Heart left ventricle (tissue), 16 donors: ENCODE measurements at regions not wholly inside any gene's neighbourhood (a gene's known extent, or its start where the extent isn't known, plus 50 kb on each side); places are given as distances from the start of the nearest gene placed in this dataset.

ENCODE experiments used
- ATAC-seq, 4 donors: fragments of 200-7000 bp; cut with Tn5 transposase; one replicate each; pipeline ENCODE4 v1.9.1; 2020 to 2022; ENCODE audit warnings: moderate library complexity in 4 of 4, mild to moderate bottlenecking in 3 of 4, moderate number of reproducible peaks in 1 of 4
- DNase-seq, 5 donors: peaks; one replicate each; pipeline ENCODE4 v3.0.0-alpha.2; 2020
- H3K27ac ChIP-seq, 12 donors: fragments of 200-600 bp; sonication (generic) in 4 of 12; one replicate each; pipeline versions ENCODE4 v1.5.0 to v1.8.0; 2016 to 2022; ENCODE audit warnings: mild to moderate bottlenecking in 2 of 12
- H3K27me3 ChIP-seq, 9 donors: fragments of 200-600 bp; sonication (generic) in 2 of 9; one replicate each; pipeline versions ENCODE4 v1.5.1 to v1.8.0; 2016 to 2022; ENCODE audit warnings: mild to moderate bottlenecking in 3 of 9
- H3K36me3 ChIP-seq, 9 donors: fragments of 200-600 bp; sonication (generic) in 2 of 9; one replicate each; pipeline versions ENCODE4 v1.5.0 to v1.8.0; 2018 to 2022; ENCODE audit warnings: mild to moderate bottlenecking in 2 of 9
- H3K4me1 ChIP-seq, 12 donors: fragments of 200-600 bp; sonication (generic) in 4 of 12; one replicate each; pipeline versions ENCODE4 v1.5.0 to v1.8.0; 2016 to 2022; ENCODE audit warnings: mild to moderate bottlenecking in 3 of 12
- H3K4me3 ChIP-seq, 12 donors: fragments of 200-600 bp; sonication (generic) in 4 of 12; one replicate each; pipeline versions ENCODE4 v1.5.0 to v1.8.0; 2017 to 2022; ENCODE audit warnings: mild to moderate bottlenecking in 9 of 12, moderate library complexity in 4 of 12
- H3K9me3 ChIP-seq, 12 donors: fragments of 200-600 bp; sonication (generic) in 4 of 12; one replicate each; pipeline versions ENCODE4 v1.5.0 to v1.8.0; 2016 to 2022; ENCODE audit warnings: mild to moderate bottlenecking in 1 of 12
- CTCF ChIP-seq, 12 donors: fragments of 200-600 bp; sonication (generic) in 4 of 12; IDR thresholded peaks; one replicate each; pipeline versions ENCODE4 v1.5.0 to v1.8.0; 2018 to 2022; ENCODE audit warnings: antibody characterized with exemption in 12 of 12, mild to moderate bottlenecking in 5 of 12
- POLR2A ChIP-seq, 2 donors: fragments of 450-650 bp; IDR thresholded peaks; one replicate each; pipeline ENCODE4 v1.6.1; 2017; ENCODE audit warnings: antibody characterized with exemption in 2 of 2, mild to moderate bottlenecking in 2 of 2, moderate library complexity in 2 of 2
- WGBS, 4 donors: extraction: QIAGEN DNeasy Blood & Tissue Kit in 2 of 4; methylation state at CpG; one replicate each; pipeline versions ENCODE4 v1.1.5 to v1.1.7; 2013 to 2018; 5-methylcytosine and 5-hydroxymethylcytosine counted together
- intact Hi-C, 10 donors: fragments of 100-400 bp; cut with DNase I; formaldehyde crosslinking; loops; one replicate each; pipeline versions ENCODE4 v1.11.1 to v1.14.2; 2022
- donor health status: ischemic (EF 13 %, LVEDD 7.1; RV severe dilation, severe dysfunction).
- donor health status: healthy with polysubstance abuse.
- donor health status: DM: no; HTN: yes; CAD: no.
- donor health status: DM: no; HTN: no; CAD: no.
- donor health status: ischemic (EF 25% LVEDD 6.9; RV normal size, moderate dysfunction).
- donor health status: ischemic (EF 25% LVEDD 5.7; RV mildly dilated, moderate dysfunction).
- donor health status: healthy.
- donor health status: DM: yes; HTN: yes; CAD: no.
- donor health status: ischemic (EF 35%, LVEDD 5.7; RV mildly dilated, moderate dysfunction).
- donor health status: nonischemic (EF 11% LVEDD 7.7; RV severe dilation, severe dysfunction).
- donor health status: DM: yes; HTN: yes; CAD: no.
- donor health status: PGD.
- donor health status: ischemic (EF 29% LVEDD 5.4; RV normal size, mild dysfunction).
- donor health status: nonischemic (EF 23%, LVEDD 6.1; RV moderate dilation, normal function).

- 97 to 100% (median 99%) methylated on average over 1 of the region's 1 CpG for WGBS, 4 donors
- no peak overlapping the region for H3K4me3 ChIP-seq
- intact Hi-C loops, result no loop called here
- ATAC-seq (no peak), DNase-seq (no peak)
- no peaks in the 10 kb centered on the region for H3K36me3 ChIP-seq
- H3K27ac ChIP-seq, result no peak overlapping the region
- peaks cover 0 to 12% (median 3%) of the 10 kb centered on the region in 12 donors for H3K4me1 ChIP-seq
- no peak for TF ChIP-seq CTCF (IDR thresholded peaks at IDR 0.05)
- TF ChIP-seq POLR2A (IDR thresholded peaks at IDR 0.05), result no peak
- no peaks in the 10 kb centered on the region for H3K9me3 ChIP-seq
- no peaks in the 10 kb centered on the region for H3K27me3 ChIP-seq
Observed at GRCh38 chr18:55083461-55083860, 124.2 kb upstream of the CCDC68 start.

GRCh38 chr18:55079481-55080355, 120.5 kb upstream of the CCDC68 start:
- no peak overlapping the region for H3K27ac ChIP-seq
- no peak overlapping the region for H3K4me3 ChIP-seq
- peaks cover 0 to 13% (median 1%) of the 10 kb centered on the region in 12 donors for H3K4me1 ChIP-seq
- peak in 1 of 4 donors; percentile 20 for ATAC-seq
- no peaks in the 10 kb centered on the region for H3K27me3 ChIP-seq
- H3K9me3 ChIP-seq, result no peaks in the 10 kb centered on the region
- TF ChIP-seq CTCF (IDR thresholded peaks at IDR 0.05), result no peak
- no peak for TF ChIP-seq POLR2A (IDR thresholded peaks at IDR 0.05)
- H3K36me3 ChIP-seq, result no peaks in the 10 kb centered on the region
- intact Hi-C loops, result no loop called here
- 48 to 58% (median 54%) methylated on average over 16 to 17 of the region's 17 CpGs for WGBS, 4 donors
- DNase-seq, result no peak

- no peak for DNase-seq
- no peak overlapping the region for H3K4me3 ChIP-seq
- H3K27ac ChIP-seq, result no peak overlapping the region
- H3K36me3 ChIP-seq, result no peaks in the 10 kb centered on the region
- peaks cover 0 to 13% (median 1%) of the 10 kb centered on the region in 12 donors for H3K4me1 ChIP-seq
- H3K27me3 ChIP-seq, result no peaks in the 10 kb centered on the region
- WGBS, 4 donors, result 85 to 90% (median 89%) methylated on average over 6 of the region's 6 CpGs
- no peak for TF ChIP-seq CTCF (IDR thresholded peaks at IDR 0.05)
- no peak for TF ChIP-seq POLR2A (IDR thresholded peaks at IDR 0.05)
- no peak for ATAC-seq
- no peaks in the 10 kb centered on the region for H3K9me3 ChIP-seq
- intact Hi-C loops, result no loop called here
Observed at GRCh38 chr18:55079067-55079466, 119.8 kb upstream of the CCDC68 start.

- TF ChIP-seq CTCF (IDR thresholded peaks at IDR 0.05) (no peak), POLR2A (IDR thresholded peaks at IDR 0.05) (no peak)
- no peaks in the 10 kb centered on the region for H3K36me3 ChIP-seq
- peaks cover 0 to 13% (median 1%) of the 10 kb centered on the region in 12 donors for H3K4me1 ChIP-seq
- ATAC-seq (peak in 1 of 4 donors; percentile 37), DNase-seq (no peak)
- peaks cover 0 to 6% (median 0%) of the 10 kb centered on the region in 12 donors for H3K9me3 ChIP-seq
- H3K4me3 ChIP-seq, result no peak overlapping the region
- H3K27me3 ChIP-seq, result no peaks in the 10 kb centered on the region
- intact Hi-C loops, result no loop called here
- WGBS, 4 donors, result 40 to 54% (median 49%) methylated on average over 8 of the region's 8 CpGs
- H3K27ac ChIP-seq, result no peak overlapping the region
Observed at GRCh38 chr18:55078303-55078932, 119.2 kb upstream of the CCDC68 start.
